Subcutaneous abdominal adipose tissue (tissue), 5 donors: ENCODE measurements at regions not wholly inside any gene's neighbourhood (a gene's known extent, or its start where the extent isn't known, plus 50 kb on each side); places are given as distances from the start of the nearest gene placed in this dataset.

Experiments
- H3K27ac ChIP-seq: one replicate; pipeline ENCODE4 v1.7.0; 2013; ENCODE audit warnings: low read depth, mild to moderate bottlenecking, inconsistent platforms, low read length, moderate library complexity
- H3K27me3 ChIP-seq, 5 donors: one replicate each; pipeline ENCODE4 v1.7.0; 2013; ENCODE audit warnings: low read length in 5 of 5, inconsistent platforms in 1 of 5; ENCODE audit not compliant: control insufficient read depth in 5 of 5, insufficient read depth in 4 of 5
- H3K36me3 ChIP-seq, 5 donors: one replicate each; pipeline ENCODE4 v1.7.0; 2013; ENCODE audit warnings: low read length in 5 of 5; ENCODE audit not compliant: control insufficient read depth in 5 of 5, insufficient read depth in 5 of 5
- H3K4me1 ChIP-seq, 5 donors: one replicate each; pipeline ENCODE4 v1.7.0; 2013; ENCODE audit warnings: low read length in 5 of 5, mild to moderate bottlenecking in 3 of 5, moderate library complexity in 1 of 5; ENCODE audit not compliant: control insufficient read depth in 5 of 5, insufficient read depth in 5 of 5
- H3K4me3 ChIP-seq, 5 donors: one replicate each; pipeline ENCODE4 v1.7.0; 2013; ENCODE audit warnings: low read length in 5 of 5, low read depth in 1 of 5
- H3K9ac ChIP-seq, 5 donors: one replicate each; pipeline ENCODE4 v1.7.0; 2013; ENCODE audit warnings: low read length in 5 of 5, mild to moderate bottlenecking in 4 of 5, moderate library complexity in 3 of 5
- H3K9me3 ChIP-seq, 5 donors: one replicate each; pipeline ENCODE4 v1.7.0; 2013; ENCODE audit warnings: low read length in 5 of 5; ENCODE audit not compliant: control insufficient read depth in 5 of 5
- donor health status: healthy.
- donor health status: healthy.
- donor health status: healthy.
- donor health status: healthy.
- donor health status: healthy.

DNA sequence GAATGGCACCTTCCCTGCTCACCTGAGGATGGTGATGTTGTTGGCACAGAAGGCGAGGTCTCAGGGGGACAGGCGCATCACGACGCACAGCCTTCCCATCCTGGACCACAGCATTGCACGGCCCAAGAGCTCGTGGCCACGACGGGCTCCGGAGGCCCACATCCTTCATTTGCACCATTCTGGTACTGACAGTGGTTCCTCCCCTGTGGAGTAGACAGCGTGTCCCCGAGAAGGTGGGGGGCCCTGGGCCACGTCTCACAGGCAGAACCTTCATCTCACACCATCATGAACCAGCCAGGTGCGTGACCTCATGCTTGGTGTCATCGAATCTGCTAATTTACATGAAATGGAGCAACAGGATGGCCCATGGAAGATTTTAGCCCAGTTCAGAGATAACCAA is 180.0 kb downstream of the CTTN start:
- no peak overlapping the region for H3K4me3 ChIP-seq
- H3K9me3 ChIP-seq, result peaks cover 0 to 3% (median 0%) of the 10 kb centered on the region in 5 donors
- H3K27me3 ChIP-seq, result peaks cover 0 to 20% (median 5%) of the 10 kb centered on the region in 5 donors
- no peak overlapping the region for H3K27ac ChIP-seq
- peaks cover 0 to 3% (median 0%) of the 10 kb centered on the region in 5 donors for H3K4me1 ChIP-seq
- no peak overlapping the region for H3K9ac ChIP-seq
- H3K36me3 ChIP-seq, result no peaks in the 10 kb centered on the region

DNA sequence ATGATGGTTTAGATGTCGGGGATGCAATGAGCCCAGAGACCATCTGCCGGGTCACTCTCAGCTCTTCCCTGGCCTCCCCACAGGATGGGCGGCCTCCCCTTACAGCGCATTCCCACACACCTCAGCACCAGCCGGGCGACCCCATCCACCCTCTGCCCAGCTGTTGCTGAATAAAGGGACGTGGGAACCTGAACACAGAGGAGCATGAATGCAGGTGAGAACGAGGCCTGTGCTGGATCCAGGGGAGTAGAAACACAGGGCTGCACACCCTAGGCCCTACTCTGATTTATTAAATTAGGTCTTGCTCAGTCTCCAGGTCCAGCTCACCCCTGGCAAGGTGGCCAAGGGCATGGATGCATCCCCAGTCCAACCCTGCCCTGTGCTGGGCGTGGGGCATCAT is 180.5 kb downstream of the CTTN start:
- Histone ChIP-seq H3K27ac (no peak overlapping the region), H3K4me3 (no peak overlapping the region), H3K27me3 (peaks cover 0 to 18% (median 4%) of the 10 kb centered on the region in 5 donors), H3K9ac (no peak overlapping the region), H3K36me3 (no peaks in the 10 kb centered on the region), H3K4me1 (peaks cover 0 to 3% (median 0%) of the 10 kb centered on the region in 5 donors), H3K9me3 (peaks cover 0 to 3% (median 0%) of the 10 kb centered on the region in 5 donors)

DNA sequence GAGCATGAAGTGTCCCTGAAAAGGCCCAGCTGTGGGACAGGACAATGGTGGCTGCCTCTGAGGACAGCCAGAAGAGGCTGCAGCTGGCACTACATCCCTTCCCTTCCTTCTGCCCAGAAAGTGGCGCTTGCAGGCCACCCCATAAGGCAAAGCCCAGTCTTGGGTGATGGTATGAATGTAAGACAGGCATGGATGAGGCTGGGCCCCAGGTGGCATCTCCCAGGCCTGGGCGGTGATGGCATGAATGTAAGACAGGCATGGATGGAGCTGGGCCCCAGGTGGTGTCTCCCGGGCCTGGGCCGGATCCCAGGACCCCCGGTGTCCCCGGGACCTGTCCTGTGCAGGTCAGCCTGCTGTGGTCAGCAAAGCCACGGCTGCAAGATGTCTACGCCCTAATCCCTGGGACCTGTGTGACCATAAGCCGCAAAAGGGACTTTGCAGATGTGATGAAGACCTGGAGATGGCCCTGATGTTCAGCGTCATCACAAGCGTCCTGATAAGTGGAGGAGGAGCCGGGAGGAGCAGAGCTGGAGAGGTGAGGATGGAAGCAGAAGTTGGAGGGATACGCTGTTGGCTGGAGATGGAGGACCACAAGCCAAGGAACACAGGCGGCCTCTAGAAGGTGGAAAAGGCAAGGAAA is 181.1 kb downstream of the CTTN start:
- H3K9ac ChIP-seq, result no peak overlapping the region
- H3K4me1 ChIP-seq, result peaks cover 0 to 3% (median 0%) of the 10 kb centered on the region in 5 donors
- H3K9me3 ChIP-seq, result peaks cover 0 to 3% (median 0%) of the 10 kb centered on the region in 5 donors
- H3K36me3 ChIP-seq, result no peaks in the 10 kb centered on the region
- H3K4me3 ChIP-seq, result no peak overlapping the region
- H3K27me3 ChIP-seq, result peaks cover 0 to 13% (median 2%) of the 10 kb centered on the region in 5 donors
- H3K27ac ChIP-seq, result no peak overlapping the region

DNA sequence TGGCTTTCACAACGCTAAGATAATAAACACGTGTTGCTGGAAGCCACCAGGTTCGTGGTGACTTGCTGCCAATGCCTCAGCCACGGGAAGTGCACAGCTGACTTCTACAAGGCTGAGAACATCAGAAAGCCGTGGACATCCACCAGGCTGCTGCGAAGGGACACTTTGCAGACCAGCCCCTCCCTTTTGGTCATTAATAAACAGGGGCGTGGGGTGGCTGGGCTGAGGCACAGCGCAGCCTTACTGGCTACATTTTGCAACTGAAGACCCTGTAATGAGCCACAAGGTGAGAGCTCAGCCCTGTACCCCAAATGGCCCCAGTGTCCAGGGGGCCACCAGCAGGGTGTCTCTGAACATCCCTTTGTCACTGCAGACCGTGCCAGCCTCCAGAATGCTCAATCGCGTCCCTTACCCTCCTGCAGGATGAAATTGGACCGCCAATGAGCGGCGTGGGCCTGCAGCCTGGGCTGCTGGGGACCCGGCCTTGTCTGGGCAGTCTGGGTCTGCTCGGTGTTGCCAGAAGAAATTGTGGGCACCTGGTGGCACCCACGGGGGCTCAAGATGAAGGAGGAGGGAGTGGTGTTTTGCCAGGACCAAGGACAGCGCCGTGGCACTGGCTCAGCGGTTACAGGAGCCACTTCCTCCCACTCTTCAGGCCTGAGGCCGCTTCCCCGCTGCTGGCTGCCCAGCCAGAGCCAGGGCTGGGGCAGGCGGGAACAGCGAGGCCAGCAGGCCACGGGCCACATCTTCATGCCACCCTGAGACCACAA is 181.9 kb downstream of the CTTN start:
- H3K36me3 ChIP-seq, result no peaks in the 10 kb centered on the region
- H3K9me3 ChIP-seq, result peaks cover 0 to 3% (median 0%) of the 10 kb centered on the region in 5 donors
- H3K27me3 ChIP-seq, result peaks cover 0 to 12% (median 2%) of the 10 kb centered on the region in 5 donors
- H3K27ac ChIP-seq, result no peak overlapping the region
- peaks cover 0 to 3% (median 0%) of the 10 kb centered on the region in 5 donors for H3K4me1 ChIP-seq
- H3K9ac ChIP-seq, result no peak overlapping the region
- no peak overlapping the region for H3K4me3 ChIP-seq

GRCh38 chr11:70581991-70582885 is 183.9 kb downstream of the CTTN start:
- Histone ChIP-seq H3K36me3 (no peaks in the 10 kb centered on the region), H3K4me1 (peaks cover 0 to under 1% (median 0%) of the 10 kb centered on the region in 5 donors), H3K9me3 (peaks cover 0 to 3% (median 0%) of the 10 kb centered on the region in 5 donors), H3K4me3 (no peak overlapping the region), H3K27me3 (peaks cover 0 to 15% (median 2%) of the 10 kb centered on the region in 5 donors), H3K27ac (no peak overlapping the region), H3K9ac (no peak overlapping the region)

GRCh38 chr11:70582886-70583641 is 184.7 kb downstream of the CTTN start:
- H3K4me3 ChIP-seq, result no peak overlapping the region
- H3K9ac ChIP-seq, result no peak overlapping the region
- no peaks in the 10 kb centered on the region for H3K4me1 ChIP-seq
- no peak overlapping the region for H3K27ac ChIP-seq
- no peaks in the 10 kb centered on the region for H3K36me3 ChIP-seq
- peaks cover 0 to 15% (median 2%) of the 10 kb centered on the region in 5 donors for H3K27me3 ChIP-seq
- peaks cover 0 to 3% (median 0%) of the 10 kb centered on the region in 5 donors for H3K9me3 ChIP-seq

- Histone ChIP-seq H3K36me3 (no peaks in the 10 kb centered on the region), H3K27me3 (peaks cover 0 to 15% (median 2%) of the 10 kb centered on the region in 5 donors), H3K27ac (no peak overlapping the region), H3K9me3 (peaks cover 0 to 3% (median 0%) of the 10 kb centered on the region in 5 donors), H3K4me3 (no peak overlapping the region), H3K9ac (no peak overlapping the region), H3K4me1 (no peaks in the 10 kb centered on the region)
Observed at GRCh38 chr11:70583781-70584218, 185.5 kb downstream of the CTTN start.

DNA sequence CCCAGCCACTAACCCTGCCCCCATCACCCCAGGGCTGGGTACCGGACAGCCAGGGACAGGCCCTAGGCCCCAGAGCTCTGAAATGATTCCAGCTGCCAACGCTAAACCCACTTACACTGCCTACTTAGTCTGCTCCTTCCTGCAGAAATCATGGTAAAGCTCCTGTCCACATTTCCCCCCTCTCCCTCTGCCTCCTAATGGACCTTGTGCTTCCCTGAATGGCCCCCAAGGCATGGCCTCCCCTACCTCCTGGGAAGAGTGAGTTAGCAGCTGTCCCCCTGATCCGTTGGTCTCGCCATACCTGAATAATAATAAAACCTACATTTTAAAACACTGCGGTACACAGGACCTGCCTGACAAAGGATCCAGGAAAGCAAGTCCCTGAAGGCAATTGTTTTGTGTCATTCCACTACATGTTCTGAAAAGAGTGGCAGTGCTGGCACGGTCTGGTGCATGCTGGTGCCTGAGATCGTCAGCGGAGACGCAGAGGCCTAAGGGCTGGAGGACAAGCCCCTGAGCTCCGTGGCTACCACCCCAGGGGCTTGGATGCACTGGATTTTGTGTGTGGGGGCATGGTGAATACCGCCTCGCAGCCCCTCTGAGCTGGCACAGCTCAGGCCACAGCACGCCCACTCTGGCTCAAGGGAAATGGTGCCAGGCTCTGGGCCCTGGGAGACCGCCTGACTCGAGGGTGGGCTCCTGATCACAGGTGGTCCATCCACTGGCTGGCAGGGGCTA is 186.3 kb downstream of the CTTN start:
- no peak overlapping the region for H3K27ac ChIP-seq
- H3K27me3 ChIP-seq, result peaks cover 0 to 15% (median 2%) of the 10 kb centered on the region in 5 donors
- no peaks in the 10 kb centered on the region for H3K36me3 ChIP-seq
- peaks cover 0 to 4% (median 0%) of the 10 kb centered on the region in 5 donors for H3K9me3 ChIP-seq
- no peak overlapping the region for H3K9ac ChIP-seq
- H3K4me3 ChIP-seq, result no peak overlapping the region
- H3K4me1 ChIP-seq, result no peaks in the 10 kb centered on the region

DNA sequence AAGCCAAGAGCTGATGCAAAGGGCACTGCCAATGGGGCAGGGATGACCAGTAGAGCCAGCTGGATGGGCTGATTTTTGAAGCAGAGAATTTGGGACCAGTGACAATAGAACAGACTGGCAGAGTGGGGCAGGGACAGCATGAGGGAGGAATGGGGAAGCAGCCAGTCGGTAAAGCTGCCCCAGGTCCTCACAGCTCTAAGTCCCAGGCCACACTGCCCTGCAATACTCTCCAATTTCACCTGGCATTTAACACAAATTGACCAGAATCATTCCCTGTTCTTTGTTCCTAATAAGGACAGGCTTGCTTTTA is 186.9 kb downstream of the CTTN start:
- H3K4me3 ChIP-seq, result no peak overlapping the region
- H3K27ac ChIP-seq, result no peak overlapping the region
- H3K4me1 ChIP-seq, result no peaks in the 10 kb centered on the region
- H3K27me3 ChIP-seq, result peaks cover 0 to 15% (median 2%) of the 10 kb centered on the region in 5 donors
- peaks cover 0 to 4% (median 0%) of the 10 kb centered on the region in 5 donors for H3K9me3 ChIP-seq
- H3K36me3 ChIP-seq, result no peaks in the 10 kb centered on the region
- no peak overlapping the region for H3K9ac ChIP-seq
